Activated CD8-positive, alpha-beta memory T cell treated with anti-CD3 and anti-CD28 coated beads for 36 hours (primary cell): ENCODE measurements at regions not wholly inside any gene's neighbourhood (a gene's known extent, or its start where the extent isn't known, plus 50 kb on each side); places are given as distances from the start of the nearest gene placed in this dataset.
"Not testable (repeated sequence)": the region's sequence is repeated elsewhere in the genome, so short reads cannot be mapped to it uniquely, and the experiment has no call there.

Experiments
- CTCF ChIA-PET: fragments of 350-600 bp; sonication (Branson Sonifier 250); formaldehyde crosslinking; loops from one replicate; lab custom pipeline; 2021; ENCODE audit warnings: antibody characterized with exemption; lab: Charles Lee
- POLR2A ChIA-PET: fragments of 350-600 bp; sonication (Branson Sonifier 250); formaldehyde crosslinking; loops from one replicate; lab custom pipeline; 2021; ENCODE audit warnings: antibody characterized with exemption; lab: Charles Lee

GRCh38 chrX:117517994-117518393 is 598.6 kb downstream of the KLHL13 start:
- ChIA-PET CTCF (no interaction called here), POLR2A (no interaction called here)

- ChIA-PET CTCF (no interaction called here), POLR2A (no interaction called here)
Observed at GRCh38 chrX:117511379-117511778, 605.2 kb downstream of the KLHL13 start.

GRCh38 chrX:117510453-117510852 is 606.2 kb downstream of the KLHL13 start:
- CTCF ChIA-PET, result no interaction called here
- POLR2A ChIA-PET, result no interaction called here

- ChIA-PET POLR2A (no interaction called here), CTCF (no interaction called here)
Observed at GRCh38 chrX:117508021-117508420, 608.6 kb downstream of the KLHL13 start.

- POLR2A ChIA-PET, result no interaction called here
Observed at GRCh38 chrX:117487421-117487820, 629.2 kb downstream of the KLHL13 start.

GRCh38 chrX:117483950-117484349 is 632.7 kb downstream of the KLHL13 start:
- POLR2A ChIA-PET, result no interaction called here
- CTCF ChIA-PET, result no interaction called here

More at GRCh38 chrX:117487421-117487820, 629.2 kb downstream of the KLHL13 start:
- CTCF ChIA-PET, result no interaction called here

- ChIA-PET CTCF (no interaction called here), POLR2A (no interaction called here)
Observed at GRCh38 chrX:117458243-117458968, 658.2 kb downstream of the KLHL13 start.

GRCh38 chrX:117455787-117456186 is 660.8 kb downstream of the KLHL13 start:
- POLR2A ChIA-PET, result no interaction called here
- CTCF ChIA-PET, result no interaction called here

GRCh38 chrX:117429501-117429900 is 687.1 kb downstream of the KLHL13 start:
- CTCF ChIA-PET, result no interaction called here
- POLR2A ChIA-PET, result no interaction called here

- ChIA-PET POLR2A (no interaction called here), CTCF (no interaction called here)
Observed at GRCh38 chrX:117407449-117408150, 709.0 kb downstream of the KLHL13 start.

- CTCF ChIA-PET, result no interaction called here
Observed at GRCh38 chrX:117400839-117401238, 715.8 kb downstream of the KLHL13 start.

GRCh38 chrX:117400005-117400404 is 716.6 kb downstream of the KLHL13 start:
- ChIA-PET POLR2A (no interaction called here), CTCF (no interaction called here)

More at GRCh38 chrX:117400839-117401238, 715.8 kb downstream of the KLHL13 start:
- POLR2A ChIA-PET, result no interaction called here

- ChIA-PET CTCF (no interaction called here), POLR2A (no interaction called here)
Observed at GRCh38 chrX:117397844-117398243, 718.8 kb downstream of the KLHL13 start.

GRCh38 chrX:117394506-117395070 is 722.0 kb downstream of the KLHL13 start:
- CTCF ChIA-PET, POLR2A ChIA-PET: not testable (repeated sequence)

- POLR2A ChIA-PET, CTCF ChIA-PET: not testable (repeated sequence)
Observed at GRCh38 chrX:117392360-117392759, 724.2 kb downstream of the KLHL13 start.

- ChIA-PET CTCF (no interaction called here), POLR2A (no interaction called here)
Observed at GRCh38 chrX:117376460-117376859, 740.1 kb downstream of the KLHL13 start.

- ChIA-PET POLR2A (no interaction called here), CTCF (no interaction called here)
Observed at GRCh38 chrX:117335209-117335608, 781.4 kb downstream of the KLHL13 start.

GRCh38 chrX:117327373-117327772 is 789.2 kb downstream of the KLHL13 start:
- CTCF ChIA-PET, result no interaction called here
- POLR2A ChIA-PET, result no interaction called here

GRCh38 chrX:117325706-117326105 is 790.9 kb downstream of the KLHL13 start:
- ChIA-PET CTCF (no interaction called here), POLR2A (no interaction called here)

GRCh38 chrX:117305168-117305766 is 811.3 kb downstream of the KLHL13 start:
- ChIA-PET CTCF (no interaction called here), POLR2A (no interaction called here)
